Thyroid gland (tissue), 4 donors: ENCODE measurements at regions not wholly inside any gene's neighbourhood (a gene's known extent, or its start where the extent isn't known, plus 50 kb on each side); places are given as distances from the start of the nearest gene placed in this dataset.
"Not testable (repeated sequence)": the region's sequence is repeated elsewhere in the genome, so short reads cannot be mapped to it uniquely, and the experiment has no call there.

Experiments used
- DNase-seq, 2 donors: peaks; one replicate each; pipeline ENCODE4 v3.0.0-alpha.2; 2019
- H3K27ac ChIP-seq, 3 donors: fragments of 200-600 bp; sonication (generic); 1 replicate in 2 of 3; 2 replicates in 1 of 3; pipeline ENCODE4 v1.5.1; 2016 to 2019; ENCODE audit warnings: mild to moderate bottlenecking in 1 of 3, moderate library complexity in 1 of 3
- H3K27me3 ChIP-seq: fragments of 200-600 bp; sonication (generic); one replicate; pipeline ENCODE4 v1.5.1; 2019
- H3K36me3 ChIP-seq, 2 donors: fragments of 200-600 bp; sonication (generic); one replicate each; pipeline ENCODE4 v1.5.1; 2016 to 2019
- H3K4me1 ChIP-seq, 2 donors: fragments of 200-600 bp; sonication (generic); one replicate each; pipeline ENCODE4 v1.5.1; 2017 to 2019
- H3K4me3 ChIP-seq, 3 donors: fragments of 200-600 bp; sonication (generic); replicated peaks in 1 of 3; 1 replicate in 2 of 3; 2 replicates in 1 of 3; pipeline ENCODE4 v1.5.1; 2016; ENCODE audit warnings: mild to moderate bottlenecking in 1 of 3
- H3K9me3 ChIP-seq: fragments of 200-600 bp; sonication (generic); one replicate; pipeline ENCODE4 v1.5.1; 2017
- CTCF ChIP-seq, 6 experiments: fragments of 200-600 bp in 3 of 6; fragments of 450-650 bp in 3 of 6; sonication (generic) in 3 of 6; IDR thresholded peaks; one replicate each; pipeline ENCODE4 v1.5.1; 2016 to 2019; ENCODE audit warnings: antibody characterized with exemption in 6 of 6, mild to moderate bottlenecking in 2 of 6, inconsistent platforms in 1 of 6, moderate library complexity in 1 of 6
- POLR2A ChIP-seq, 2 donors: fragments of 450-650 bp; IDR thresholded peaks; one replicate each; pipeline ENCODE4 v1.6.1; 2017; ENCODE audit warnings: antibody characterized with exemption in 2 of 2, mild to moderate bottlenecking in 2 of 2, moderate library complexity in 1 of 2
- WGBS, 2 donors: methylation state at CpG; one replicate each; pipeline ENCODE4 v1.1.5; 2017; 5-methylcytosine and 5-hydroxymethylcytosine counted together
- intact Hi-C: fragments of 100-400 bp; cut with DNase I; formaldehyde crosslinking; loops from one replicate; pipeline ENCODE4 v1.15.1; 2023

DNA sequence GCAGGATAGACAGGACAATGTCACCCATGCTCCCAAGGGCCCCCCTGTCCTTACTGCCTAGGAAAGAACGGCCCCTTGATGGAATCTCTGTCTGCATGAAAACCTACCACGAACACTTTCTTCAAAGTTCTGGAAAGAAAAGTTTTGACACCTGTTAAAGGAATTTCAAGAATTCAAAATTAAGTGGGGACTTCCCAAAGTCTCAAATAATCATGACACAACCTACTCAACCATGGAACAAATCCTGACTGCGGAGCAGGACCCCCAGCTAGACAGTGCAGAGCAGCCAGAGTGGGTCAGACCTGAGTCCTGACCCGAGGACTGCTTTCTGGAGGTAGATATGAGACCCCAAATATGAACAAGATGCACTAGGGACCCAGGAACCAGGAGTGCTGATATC lies 245.3 kb upstream of the NSMCE3 start:
- WGBS, 2 donors, result 69 to 79% methylated on average over 4 of the region's 4 CpGs
- TF ChIP-seq CTCF (IDR thresholded peaks at IDR 0.05) (no peak), POLR2A (IDR thresholded peaks at IDR 0.05) (no peak)

DNA sequence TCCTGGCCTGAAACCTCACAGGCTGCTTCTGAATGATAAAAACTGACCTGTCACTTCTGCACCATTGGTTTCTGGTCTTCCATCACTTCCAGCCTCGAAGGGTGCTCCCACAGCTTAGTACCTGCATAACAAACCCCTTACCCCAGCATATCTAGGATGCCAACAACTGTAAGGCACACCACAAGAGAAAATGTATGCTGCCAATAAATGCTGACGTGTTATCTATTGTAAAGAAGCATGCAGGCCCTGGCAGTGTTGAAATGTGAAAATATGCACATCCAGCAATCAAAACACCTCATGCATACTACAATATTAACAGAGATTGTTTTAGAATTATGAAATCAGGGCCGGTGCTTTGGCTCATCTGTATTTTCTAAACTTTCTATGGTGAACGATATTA lies 242.0 kb upstream of the NSMCE3 start:
- intact Hi-C loops, result no loop called here
- WGBS, 2 donors, result 90 to 97% methylated on average over 4 of the region's 4 CpGs
- Histone ChIP-seq H3K9me3 (no peaks in the 10 kb centered on the region), H3K27ac (no peak overlapping the region), H3K4me1 (no peaks in the 10 kb centered on the region), H3K27me3 (no peaks in the 10 kb centered on the region), H3K4me3 (no peak overlapping the region), H3K36me3 (no peaks in the 10 kb centered on the region)
- DNase-seq, result no peak
- TF ChIP-seq CTCF (IDR thresholded peaks at IDR 0.05), result no peak
- TF ChIP-seq POLR2A (IDR thresholded peaks at IDR 0.05), result no peak

More for the DNA sequence above, 245.3 kb upstream of the NSMCE3 start:
- intact Hi-C loops, result no loop called here
- Histone ChIP-seq H3K27ac (no peak overlapping the region), H3K9me3 (no peaks in the 10 kb centered on the region), H3K4me3 (no peak overlapping the region), H3K27me3 (no peaks in the 10 kb centered on the region), H3K4me1 (no peaks in the 10 kb centered on the region), H3K36me3 (no peaks in the 10 kb centered on the region)
- DNase-seq, result no peak

DNA sequence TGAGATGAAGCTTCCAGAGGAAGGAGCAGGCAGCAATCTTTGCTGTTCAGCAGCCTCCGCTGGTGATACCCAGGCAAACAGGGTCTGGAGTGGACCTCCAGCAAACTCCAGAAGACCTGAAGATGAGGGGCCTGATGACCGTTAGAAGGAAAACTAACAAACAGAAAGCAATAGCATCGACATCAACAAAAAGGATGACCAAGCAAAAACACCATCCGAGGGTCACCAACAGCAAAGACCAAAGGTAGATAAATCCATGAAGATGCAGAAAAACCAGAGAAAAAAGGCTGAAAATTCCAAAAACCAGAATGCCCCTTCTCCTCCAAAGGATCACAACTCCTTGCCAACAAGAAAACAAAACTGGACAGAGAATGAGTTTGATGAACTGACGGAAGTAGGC lies 235.9 kb upstream of the NSMCE3 start:
- intact Hi-C loops, DNase-seq, H3K36me3 ChIP-seq, H3K4me3 ChIP-seq, H3K27me3 ChIP-seq, H3K27ac ChIP-seq, H3K4me1 ChIP-seq, H3K9me3 ChIP-seq: not testable (repeated sequence)
- WGBS, 2 donors, result 93 to 95% methylated on average over 5 of the region's 5 CpGs

GRCh38 chr15:29490747-29491471 lies 221.3 kb upstream of the NSMCE3 start:
- 96 to 98% methylated on average over 7 to 15 of the region's 25 CpGs for WGBS, 2 donors
- Histone ChIP-seq H3K4me3 (no peak overlapping the region), H3K4me1 (no peaks in the 10 kb centered on the region), H3K27me3 (no peaks in the 10 kb centered on the region), H3K36me3 (no peaks in the 10 kb centered on the region), H3K9me3 (no peaks in the 10 kb centered on the region), H3K27ac (no peak overlapping the region)
- no peak for TF ChIP-seq CTCF (IDR thresholded peaks at IDR 0.05)
- TF ChIP-seq POLR2A (IDR thresholded peaks at IDR 0.05), result no peak
- DNase-seq, result no peak
- intact Hi-C loops, result no loop called here

DNA sequence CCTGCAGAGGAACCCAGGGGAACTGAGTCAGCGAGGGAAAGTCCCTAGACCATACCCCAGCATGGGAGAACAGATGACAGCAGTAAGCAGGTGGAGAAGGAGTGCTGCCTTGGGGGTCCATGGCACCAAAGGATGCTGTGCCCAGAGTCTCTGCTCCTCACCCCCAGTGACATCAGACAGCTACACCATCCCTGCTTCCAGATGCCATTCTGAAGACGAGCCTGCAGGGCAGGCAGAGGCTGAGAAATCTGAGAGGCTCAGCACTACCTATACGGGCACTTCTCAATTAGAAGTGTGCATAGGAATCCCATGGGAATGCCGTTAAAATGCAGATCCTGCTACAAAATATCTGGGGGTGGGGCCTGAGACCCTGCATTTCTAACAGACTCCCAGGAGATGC lies 211.3 kb upstream of the NSMCE3 start:
- no peak overlapping the region for H3K27ac ChIP-seq
- H3K27me3 ChIP-seq, result no peaks in the 10 kb centered on the region
- 66 to 68% methylated on average over 3 to 4 of the region's 4 CpGs for WGBS, 2 donors
- no peak for DNase-seq
- TF ChIP-seq POLR2A (IDR thresholded peaks at IDR 0.05), result no peak
- no peak for TF ChIP-seq CTCF (IDR thresholded peaks at IDR 0.05)
- H3K4me1 ChIP-seq, result no peaks in the 10 kb centered on the region
- intact Hi-C loops, result no loop called here
- no peak overlapping the region for H3K4me3 ChIP-seq
- no peaks in the 10 kb centered on the region for H3K9me3 ChIP-seq
- H3K36me3 ChIP-seq, result no peaks in the 10 kb centered on the region
